ENCODE measurements at regions not wholly inside any gene's neighbourhood (a gene's known extent, or its start where the extent isn't known, plus 50 kb on each side); places are given as distances from the start of the nearest gene placed in this dataset.

DNA sequence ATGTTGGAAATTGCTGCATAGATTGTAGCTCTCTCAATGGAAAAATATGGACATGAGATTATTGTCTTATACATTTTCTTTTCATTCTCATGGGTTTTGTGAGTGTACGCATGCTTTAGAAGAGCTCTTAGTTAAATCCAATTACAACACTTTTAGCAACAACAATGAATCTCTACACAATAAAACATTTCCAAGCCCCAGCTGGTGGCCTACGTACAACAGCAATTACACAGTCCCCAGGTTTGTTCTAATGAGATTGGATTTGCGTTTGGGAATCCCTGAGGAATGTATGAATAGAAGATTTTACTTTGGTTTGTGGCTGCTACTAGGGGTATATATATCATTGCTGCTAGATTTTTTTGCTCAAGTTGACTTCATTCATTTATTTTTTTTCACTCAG is 98.6 kb downstream of the FHDC1 start:
- no peaks in the 10 kb centered on the region for H3K36me3 ChIP-seq (ENCODE audit: insufficient read depth, low read length)
- no peaks in the 10 kb centered on the region for H3K4me1 ChIP-seq (ENCODE audit: insufficient read depth, low read length)
- no peak overlapping the region for H3K4me3 ChIP-seq (ENCODE audit: low read length)
- H3K9me3 ChIP-seq (ENCODE audit: low read length) = no peaks in the 10 kb centered on the region
- H2AFZ ChIP-seq (ENCODE audit: low read depth, low read length) = no peak overlapping the region
- peaks cover 3% of the 10 kb centered on the region for H3K27me3 ChIP-seq (ENCODE audit: insufficient read depth, low read length)

DNA sequence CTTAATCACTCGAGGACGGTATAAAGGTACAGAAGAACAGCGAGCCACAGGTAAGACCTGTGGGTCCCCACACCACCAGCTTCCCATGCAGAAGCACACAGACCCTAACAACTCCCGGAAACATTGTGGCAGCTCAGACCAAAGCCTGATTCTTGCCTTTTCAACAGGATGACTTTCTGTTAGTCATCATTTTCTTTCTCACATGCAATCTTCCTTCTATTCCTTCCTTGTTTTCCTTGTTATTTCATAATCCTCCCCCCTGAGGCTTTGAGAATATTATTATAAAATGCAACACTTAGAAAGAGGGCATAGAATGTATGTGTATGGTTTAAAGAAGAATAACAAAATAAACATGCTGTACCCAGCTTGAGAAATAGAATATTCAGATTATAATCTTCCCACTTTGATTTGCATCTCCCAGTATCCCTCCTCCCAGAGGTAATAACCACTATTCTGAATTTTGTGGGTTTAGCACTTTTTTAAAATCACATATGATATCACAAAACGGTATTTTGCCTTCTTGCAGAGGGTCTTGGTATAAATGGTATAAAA is 100.9 kb downstream of the FHDC1 start:
- Histone ChIP-seq H3K27me3 (ENCODE audit: insufficient read depth, low read length) (peaks cover 3% of the 10 kb centered on the region), H3K9me3 (ENCODE audit: low read length) (peaks cover 4% of the 10 kb centered on the region), H2AFZ (ENCODE audit: low read depth, low read length) (no peak overlapping the region), H3K4me3 (ENCODE audit: low read length) (no peak overlapping the region), H3K4me1 (ENCODE audit: insufficient read depth, low read length) (no peaks in the 10 kb centered on the region), H3K36me3 (ENCODE audit: insufficient read depth, low read length) (no peaks in the 10 kb centered on the region)

DNA sequence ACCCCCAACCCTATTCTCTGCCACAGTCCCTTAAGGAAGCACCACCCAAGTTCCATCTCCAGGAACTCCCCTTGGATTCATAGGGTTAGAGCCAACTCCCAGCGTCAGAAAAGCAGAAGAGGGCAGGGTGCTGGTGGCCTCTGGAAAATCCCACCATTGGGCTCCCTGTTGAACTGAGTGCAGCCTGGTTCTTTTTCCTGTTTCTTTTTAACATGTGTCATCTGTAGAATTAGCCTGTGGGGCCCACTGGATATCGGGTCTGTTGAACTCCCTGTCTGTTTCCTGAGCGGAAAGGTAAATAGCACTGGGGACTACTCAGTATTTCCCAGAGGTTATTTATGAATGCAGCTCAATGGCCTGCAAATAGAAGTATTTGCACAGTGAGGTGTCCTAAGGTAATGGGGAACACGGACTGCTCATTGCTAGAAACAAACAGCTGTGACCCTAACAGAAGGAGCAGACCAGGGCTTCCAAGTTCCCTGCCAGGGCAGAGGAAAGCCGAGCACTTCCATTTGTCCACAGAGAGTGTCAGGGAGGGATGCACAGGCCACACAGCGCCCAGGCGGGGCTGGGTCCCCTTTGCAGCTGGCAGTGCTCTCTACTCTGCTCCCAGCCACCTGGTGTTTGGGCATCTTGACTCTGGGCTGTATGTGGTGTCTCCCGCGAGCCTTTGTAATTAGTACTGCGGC is 102.6 kb downstream of the FHDC1 start:
- no peaks in the 10 kb centered on the region for H3K4me1 ChIP-seq (ENCODE audit: insufficient read depth, low read length)
- no peaks in the 10 kb centered on the region for H3K36me3 ChIP-seq (ENCODE audit: insufficient read depth, low read length)
- H3K9me3 ChIP-seq (ENCODE audit: low read length) = peaks cover 4% of the 10 kb centered on the region
- no peak overlapping the region for H3K4me3 ChIP-seq (ENCODE audit: low read length)
- no peak overlapping the region for H2AFZ ChIP-seq (ENCODE audit: low read depth, low read length)
- H3K27me3 ChIP-seq (ENCODE audit: insufficient read depth, low read length) = peaks cover 3% of the 10 kb centered on the region

DNA sequence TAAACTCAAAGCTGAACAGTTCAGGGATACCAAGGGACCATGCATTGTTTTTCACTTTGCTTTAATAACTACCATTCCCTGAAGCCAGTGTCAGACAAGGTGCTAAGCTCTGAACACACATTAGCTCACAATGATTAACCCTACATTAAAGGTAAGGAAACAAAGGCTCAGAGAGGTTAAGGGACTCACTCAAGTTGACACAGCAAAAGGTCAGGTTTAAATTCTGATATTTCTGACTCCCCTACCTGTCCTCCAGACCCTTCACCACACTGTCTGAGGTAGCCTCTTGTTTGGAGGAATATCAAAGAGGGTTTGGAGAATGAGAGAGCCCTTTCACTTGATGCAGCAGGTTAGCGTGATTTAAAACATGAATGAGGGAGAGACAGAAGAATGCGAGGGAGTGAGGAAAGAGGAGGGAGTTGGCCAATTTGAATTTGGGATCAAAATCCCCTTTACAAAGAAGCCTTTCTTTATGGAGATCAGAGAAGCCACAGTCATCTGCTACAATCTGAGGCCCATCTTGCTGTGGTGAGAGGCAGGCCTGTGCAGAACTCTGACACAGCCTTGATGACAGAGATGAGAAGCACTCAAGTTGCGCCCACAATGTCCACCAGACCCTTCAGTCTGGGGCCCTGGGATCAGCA is 103.5 kb downstream of the FHDC1 start:
- H3K4me3 ChIP-seq (ENCODE audit: low read length) = no peak overlapping the region
- no peak overlapping the region for H2AFZ ChIP-seq (ENCODE audit: low read depth, low read length)
- H3K9me3 ChIP-seq (ENCODE audit: low read length) = peaks cover 4% of the 10 kb centered on the region
- H3K27me3 ChIP-seq (ENCODE audit: insufficient read depth, low read length) = peaks cover 5% of the 10 kb centered on the region
- no peaks in the 10 kb centered on the region for H3K36me3 ChIP-seq (ENCODE audit: insufficient read depth, low read length)
- no peaks in the 10 kb centered on the region for H3K4me1 ChIP-seq (ENCODE audit: insufficient read depth, low read length)

DNA sequence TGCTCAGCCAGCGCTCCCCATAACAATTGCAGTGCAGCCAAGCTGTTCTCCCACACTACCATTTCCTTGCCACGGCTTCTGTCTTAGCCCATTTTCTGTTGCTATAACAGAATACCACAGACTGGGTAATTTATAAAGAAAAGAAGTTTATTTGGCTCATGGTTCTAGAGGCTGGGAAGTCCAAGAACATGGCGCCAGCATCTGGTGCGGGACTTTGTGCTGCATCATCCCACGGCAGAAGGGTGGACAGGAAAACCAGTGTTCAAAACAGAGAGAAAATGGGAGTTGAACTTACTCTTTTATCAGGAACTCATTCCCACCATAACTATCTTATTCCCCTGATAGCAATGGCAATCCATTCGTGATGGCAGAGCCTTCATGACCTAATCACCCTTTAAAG is 104.6 kb downstream of the FHDC1 start:
- Histone ChIP-seq H3K4me1 (ENCODE audit: insufficient read depth, low read length) (no peaks in the 10 kb centered on the region), H3K36me3 (ENCODE audit: insufficient read depth, low read length) (no peaks in the 10 kb centered on the region), H3K27me3 (ENCODE audit: insufficient read depth, low read length) (peaks cover 5% of the 10 kb centered on the region), H2AFZ (ENCODE audit: low read depth, low read length) (no peak overlapping the region), H3K4me3 (ENCODE audit: low read length) (no peak overlapping the region), H3K9me3 (ENCODE audit: low read length) (peaks cover 4% of the 10 kb centered on the region)

DNA sequence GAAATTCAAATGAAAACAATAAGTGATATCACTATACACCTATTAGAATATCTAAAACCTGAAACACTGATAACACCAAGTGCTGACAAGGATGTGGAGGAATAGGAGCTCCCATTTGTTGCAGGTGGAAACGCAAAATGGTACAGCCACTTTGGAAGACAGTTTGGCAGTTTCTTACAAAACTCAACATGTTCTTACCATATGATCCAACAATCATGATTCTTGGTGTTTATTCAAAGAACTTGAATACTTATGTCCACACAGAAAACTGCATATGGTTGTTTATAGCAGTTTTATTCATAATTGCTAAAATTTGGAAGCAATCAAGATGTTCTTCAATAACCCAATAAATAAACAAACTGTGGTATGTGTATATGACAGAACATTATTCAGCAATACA is 107.9 kb downstream of the FHDC1 start:
- Histone ChIP-seq H3K27me3 (ENCODE audit: insufficient read depth, low read length) (peaks cover 3% of the 10 kb centered on the region), H3K4me3 (ENCODE audit: low read length) (no peak overlapping the region)

DNA sequence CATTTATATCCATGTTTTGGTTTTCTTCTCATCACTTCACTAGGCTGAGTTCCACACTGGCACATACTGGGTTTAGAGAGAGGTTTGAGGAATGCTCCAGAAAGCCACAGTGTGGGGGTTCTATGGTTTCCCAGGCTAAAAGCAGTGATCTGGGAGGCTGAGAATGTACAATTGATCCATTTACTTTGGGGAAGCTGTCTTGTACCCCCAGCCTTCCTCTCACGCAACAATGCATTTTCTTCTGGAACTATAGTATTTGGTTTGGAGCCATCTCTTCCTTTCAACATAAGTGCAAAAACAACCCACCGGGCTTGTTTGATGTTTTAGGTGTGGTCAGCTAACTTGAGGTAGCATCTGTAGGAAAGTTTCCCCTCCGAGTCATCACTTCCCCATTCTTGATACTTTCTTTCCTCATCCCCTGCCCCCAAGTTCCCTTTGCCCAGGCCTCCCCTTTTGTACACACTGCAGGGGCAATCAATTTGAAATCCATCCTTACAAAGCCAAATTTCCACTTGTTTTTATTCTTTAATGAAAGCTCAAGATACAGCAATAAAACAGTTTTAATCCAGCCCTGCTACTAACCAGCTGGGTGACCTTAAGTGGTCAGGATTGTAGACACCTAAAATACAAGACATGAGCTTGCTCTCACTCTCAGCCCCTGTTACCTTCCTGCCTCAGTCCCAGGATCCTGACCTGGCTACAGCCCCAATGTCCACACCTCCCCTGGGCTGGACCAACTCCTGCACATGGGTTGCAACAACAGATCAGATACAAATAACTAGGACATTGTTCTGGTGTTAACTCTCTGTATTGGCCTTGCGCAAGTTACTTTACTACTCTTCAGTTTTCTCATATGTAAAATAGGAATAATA is 109.2 kb downstream of the FHDC1 start:
- Histone ChIP-seq H2AFZ (ENCODE audit: low read depth, low read length) (no peak overlapping the region), H3K4me1 (ENCODE audit: insufficient read depth, low read length) (no peaks in the 10 kb centered on the region), H3K36me3 (ENCODE audit: insufficient read depth, low read length) (no peaks in the 10 kb centered on the region), H3K27me3 (ENCODE audit: insufficient read depth, low read length) (peaks cover 3% of the 10 kb centered on the region), H3K9me3 (ENCODE audit: low read length) (peaks cover 4% of the 10 kb centered on the region), H3K4me3 (ENCODE audit: low read length) (no peak overlapping the region)

More for the DNA sequence above, 107.9 kb downstream of the FHDC1 start:
- H2AFZ ChIP-seq (ENCODE audit: low read depth, low read length) = no peak overlapping the region
- H3K36me3 ChIP-seq (ENCODE audit: insufficient read depth, low read length) = no peaks in the 10 kb centered on the region
- H3K9me3 ChIP-seq (ENCODE audit: low read length) = peaks cover 4% of the 10 kb centered on the region
- H3K4me1 ChIP-seq (ENCODE audit: insufficient read depth, low read length) = no peaks in the 10 kb centered on the region

DNA sequence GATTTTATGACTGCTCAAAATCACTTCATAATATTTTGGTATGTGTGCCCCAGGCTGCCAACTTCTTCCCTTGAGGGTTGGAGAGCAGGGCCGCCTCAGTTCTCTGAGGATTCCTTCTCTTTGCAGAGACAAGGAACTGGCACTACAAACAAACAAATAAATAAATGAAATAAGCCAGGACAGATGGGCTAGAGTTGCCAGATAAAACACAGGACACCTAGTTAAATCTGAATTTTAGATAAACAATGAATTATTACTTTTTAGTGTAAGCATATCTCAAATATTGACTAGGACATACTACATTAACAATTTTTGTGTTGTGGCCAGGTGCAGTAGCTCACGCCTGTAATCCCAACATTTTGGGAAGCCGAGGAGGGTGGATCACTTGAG is 122.5 kb downstream of the FHDC1 start:
- H3K9me3 ChIP-seq (ENCODE audit: low read length) = no peaks in the 10 kb centered on the region
- no peaks in the 10 kb centered on the region for H3K36me3 ChIP-seq (ENCODE audit: insufficient read depth, low read length)
- H3K4me3 ChIP-seq (ENCODE audit: low read length) = no peak overlapping the region
- no peak overlapping the region for H2AFZ ChIP-seq (ENCODE audit: low read depth, low read length)
- no peaks in the 10 kb centered on the region for H3K4me1 ChIP-seq (ENCODE audit: insufficient read depth, low read length)
- H3K27me3 ChIP-seq (ENCODE audit: insufficient read depth, low read length) = peaks cover 2% of the 10 kb centered on the region

DNA sequence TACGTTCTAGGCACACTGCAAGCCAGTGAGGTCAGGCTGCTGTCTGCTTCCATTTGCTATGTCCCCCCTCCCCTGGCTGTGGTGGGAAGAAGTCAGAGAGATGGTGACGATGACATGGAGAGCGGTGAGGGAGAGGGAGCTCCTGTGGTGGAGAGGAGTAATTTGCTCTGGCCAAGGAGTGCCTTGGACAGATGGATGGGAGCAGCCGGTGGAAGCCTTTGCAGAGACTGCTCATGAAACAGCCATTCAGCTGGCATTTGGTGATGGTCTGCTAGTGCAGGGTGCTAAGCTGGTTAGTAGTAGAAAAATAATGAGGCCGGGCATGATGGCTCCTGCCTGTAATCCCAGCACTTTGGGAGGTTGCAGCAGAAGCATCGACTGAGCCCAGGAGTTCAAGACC is 124.1 kb downstream of the FHDC1 start:
- Histone ChIP-seq H3K9me3 (ENCODE audit: low read length) (no peaks in the 10 kb centered on the region), H3K36me3 (ENCODE audit: insufficient read depth, low read length) (no peaks in the 10 kb centered on the region), H3K4me3 (ENCODE audit: low read length) (no peak overlapping the region), H2AFZ (ENCODE audit: low read depth, low read length) (no peak overlapping the region), H3K4me1 (ENCODE audit: insufficient read depth, low read length) (no peaks in the 10 kb centered on the region), H3K27me3 (ENCODE audit: insufficient read depth, low read length) (peaks cover 3% of the 10 kb centered on the region)

DNA sequence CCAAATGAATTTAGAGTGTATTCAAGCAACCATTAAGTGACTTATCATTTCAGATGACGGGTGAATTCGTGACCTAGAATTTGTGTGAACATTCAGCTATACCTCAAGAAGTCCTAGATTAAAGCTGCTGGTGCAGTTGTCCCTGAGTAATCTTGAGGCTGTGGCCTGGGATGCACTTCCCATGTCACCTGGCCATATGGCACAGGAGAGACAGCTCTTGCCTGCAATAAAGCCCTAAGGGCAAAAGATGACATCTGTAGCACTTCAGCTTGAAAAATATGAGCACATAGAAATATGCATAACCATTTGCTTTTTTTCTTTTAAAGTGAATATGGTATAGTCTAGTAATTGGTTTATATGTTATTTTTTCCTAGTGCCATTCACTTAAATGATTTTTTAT is 125.8 kb downstream of the FHDC1 start:
- H3K9me3 ChIP-seq (ENCODE audit: low read length) = no peaks in the 10 kb centered on the region
- no peak overlapping the region for H3K4me3 ChIP-seq (ENCODE audit: low read length)
- H2AFZ ChIP-seq (ENCODE audit: low read depth, low read length) = no peak overlapping the region

DNA sequence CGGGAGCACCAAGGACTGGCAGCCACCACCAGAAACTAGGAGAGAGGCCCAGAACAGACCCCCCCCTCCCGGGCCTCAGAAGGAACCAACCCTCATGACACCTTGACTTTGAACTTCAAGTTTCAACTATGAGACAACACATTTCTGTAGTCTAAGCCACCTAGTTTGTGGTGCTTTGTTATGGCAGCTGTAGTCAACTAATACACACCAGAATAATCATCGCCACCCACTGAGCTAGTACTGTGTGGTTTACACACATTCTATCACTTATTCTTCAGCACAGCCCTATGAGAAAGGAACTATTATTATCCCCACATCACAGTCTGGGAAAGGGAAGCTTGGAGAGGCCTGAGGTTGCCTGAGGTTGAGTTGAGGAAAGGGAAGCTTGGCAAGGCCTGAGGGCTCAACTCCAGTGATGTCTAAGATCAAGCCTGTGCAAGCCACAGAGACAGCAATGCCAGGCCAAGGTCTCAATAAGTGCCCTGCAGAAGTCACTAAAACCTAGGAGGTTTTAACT is 126.6 kb downstream of the FHDC1 start:
- Histone ChIP-seq H3K4me3 (ENCODE audit: low read length) (no peak overlapping the region), H2AFZ (ENCODE audit: low read depth, low read length) (no peak overlapping the region), H3K27me3 (ENCODE audit: insufficient read depth, low read length) (peaks cover 3% of the 10 kb centered on the region), H3K9me3 (ENCODE audit: low read length) (no peaks in the 10 kb centered on the region), H3K4me1 (ENCODE audit: insufficient read depth, low read length) (no peaks in the 10 kb centered on the region), H3K36me3 (ENCODE audit: insufficient read depth, low read length) (no peaks in the 10 kb centered on the region)

More for the DNA sequence above, 125.8 kb downstream of the FHDC1 start:
- Histone ChIP-seq H3K4me1 (ENCODE audit: insufficient read depth, low read length) (no peaks in the 10 kb centered on the region), H3K27me3 (ENCODE audit: insufficient read depth, low read length) (peaks cover 3% of the 10 kb centered on the region), H3K36me3 (ENCODE audit: insufficient read depth, low read length) (no peaks in the 10 kb centered on the region)

DNA sequence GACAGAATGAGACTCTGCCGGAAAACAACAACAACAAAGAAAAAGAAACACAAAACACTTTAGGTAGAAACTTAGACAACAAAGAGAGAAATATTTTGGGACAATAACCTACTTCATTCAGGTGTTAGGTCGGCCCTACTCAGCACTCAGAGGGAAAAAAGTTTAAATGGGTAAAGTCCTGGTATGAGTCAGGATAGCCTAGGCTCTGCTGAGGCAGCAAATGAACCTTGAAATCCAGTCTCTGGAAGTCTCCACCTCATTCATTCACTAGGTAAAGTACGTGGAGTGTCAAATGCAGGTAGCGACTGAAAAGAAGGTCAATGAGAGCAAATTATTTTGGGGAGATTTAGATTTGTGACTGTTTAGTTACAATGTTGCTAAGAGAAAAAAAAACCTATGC is 127.4 kb downstream of the FHDC1 start:
- no peak overlapping the region for H2AFZ ChIP-seq (ENCODE audit: low read depth, low read length)
- no peaks in the 10 kb centered on the region for H3K4me1 ChIP-seq (ENCODE audit: insufficient read depth, low read length)
- H3K4me3 ChIP-seq (ENCODE audit: low read length) = no peak overlapping the region
- H3K36me3 ChIP-seq (ENCODE audit: insufficient read depth, low read length) = no peaks in the 10 kb centered on the region
- peaks cover 3% of the 10 kb centered on the region for H3K27me3 ChIP-seq (ENCODE audit: insufficient read depth, low read length)
- H3K9me3 ChIP-seq (ENCODE audit: low read length) = no peaks in the 10 kb centered on the region

DNA sequence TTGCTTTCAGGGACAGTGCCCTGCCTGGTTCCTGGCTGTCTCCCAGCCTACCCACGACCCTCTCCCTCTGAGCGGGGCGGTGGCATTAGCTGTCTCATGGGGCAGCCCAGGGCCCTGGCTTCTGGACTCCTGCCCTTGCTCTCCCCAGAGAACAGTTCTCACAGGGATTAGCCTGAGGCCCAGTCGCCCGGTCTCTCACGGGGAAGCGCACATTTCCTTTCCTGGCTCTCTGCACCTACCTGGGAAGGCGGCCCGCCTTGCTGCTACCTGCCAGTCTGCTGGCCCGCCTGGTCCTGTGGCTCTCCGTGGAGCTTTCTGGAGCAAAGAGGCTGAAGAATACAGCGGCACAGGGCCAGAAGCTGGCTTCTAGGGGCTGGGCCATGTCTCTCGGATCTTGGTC is 128.4 kb downstream of the FHDC1 start:
- H3K9me3 ChIP-seq (ENCODE audit: low read length) = no peaks in the 10 kb centered on the region
- H2AFZ ChIP-seq (ENCODE audit: low read depth, low read length) = no peak overlapping the region
- peaks cover 3% of the 10 kb centered on the region for H3K27me3 ChIP-seq (ENCODE audit: insufficient read depth, low read length)
- H3K36me3 ChIP-seq (ENCODE audit: insufficient read depth, low read length) = no peaks in the 10 kb centered on the region
- H3K4me1 ChIP-seq (ENCODE audit: insufficient read depth, low read length) = no peaks in the 10 kb centered on the region
- H3K4me3 ChIP-seq (ENCODE audit: low read length) = no peak overlapping the region

Data from neuron (in vitro differentiated cells).